ENCODE measurements at regions not wholly inside any gene's neighbourhood (a gene's known extent, or its start where the extent isn't known, plus 50 kb on each side); places are given as distances from the start of the nearest gene placed in this dataset.

- no peak for DNase-seq (ENCODE audit: low spot score)
- no peak for TF ChIP-seq CTCF (IDR thresholded peaks at IDR 0.05; ENCODE audit: borderline replicate concordance, control extremely low read depth, extremely low read depth, insufficient read depth, missing control alignments)
- in situ Hi-C loops (cut with MboI; ENCODE audit: low sequenced_read_pairs, unreplicated experiment): no loop called here
Observed at GRCh38 chr21:40923901-40924300, 76.9 kb upstream of the DSCAM start.

- in situ Hi-C loops (cut with MboI; ENCODE audit: low sequenced_read_pairs, unreplicated experiment): no loop called here
- TF ChIP-seq CTCF (IDR thresholded peaks at IDR 0.05; ENCODE audit: borderline replicate concordance, control extremely low read depth, extremely low read depth, insufficient read depth, missing control alignments): no peak
- no peak for DNase-seq (ENCODE audit: low spot score)
Observed at GRCh38 chr21:40924641-40925040, 77.7 kb upstream of the DSCAM start.

GRCh38 chr21:40926238-40926637 is 79.3 kb upstream of the DSCAM start:
- DNase-seq (ENCODE audit: low spot score): no peak
- in situ Hi-C loops (cut with MboI; ENCODE audit: low sequenced_read_pairs, unreplicated experiment): no loop called here
- no peak for TF ChIP-seq CTCF (IDR thresholded peaks at IDR 0.05; ENCODE audit: borderline replicate concordance, control extremely low read depth, extremely low read depth, insufficient read depth, missing control alignments)

- no peak for TF ChIP-seq CTCF (IDR thresholded peaks at IDR 0.05; ENCODE audit: borderline replicate concordance, control extremely low read depth, extremely low read depth, insufficient read depth, missing control alignments)
- no peak for DNase-seq (ENCODE audit: low spot score)
- in situ Hi-C loops (cut with MboI; ENCODE audit: low sequenced_read_pairs, unreplicated experiment): no loop called here
Observed at GRCh38 chr21:40929833-40930232, 82.9 kb upstream of the DSCAM start.

- in situ Hi-C loops (cut with MboI; ENCODE audit: low sequenced_read_pairs, unreplicated experiment): no loop called here
- DNase-seq (ENCODE audit: low spot score): no peak
- no peak for TF ChIP-seq CTCF (IDR thresholded peaks at IDR 0.05; ENCODE audit: borderline replicate concordance, control extremely low read depth, extremely low read depth, insufficient read depth, missing control alignments)
Observed at GRCh38 chr21:40931197-40931596, 84.2 kb upstream of the DSCAM start.

- TF ChIP-seq CTCF (IDR thresholded peaks at IDR 0.05; ENCODE audit: borderline replicate concordance, control extremely low read depth, extremely low read depth, insufficient read depth, missing control alignments): no peak
- DNase-seq (ENCODE audit: low spot score): no peak
- in situ Hi-C loops (cut with MboI; ENCODE audit: low sequenced_read_pairs, unreplicated experiment): no loop called here
Observed at GRCh38 chr21:40936178-40936577, 89.2 kb upstream of the DSCAM start.

GRCh38 chr21:40936771-40937261 is 89.9 kb upstream of the DSCAM start:
- DNase-seq (ENCODE audit: low spot score): no peak
- TF ChIP-seq CTCF (IDR thresholded peaks at IDR 0.05; ENCODE audit: borderline replicate concordance, control extremely low read depth, extremely low read depth, insufficient read depth, missing control alignments): no peak
- in situ Hi-C loops (cut with MboI; ENCODE audit: low sequenced_read_pairs, unreplicated experiment): no loop called here

Measured in GM13976 (cell line).